Ishikawa (cell line): ENCODE measurements at regions not wholly inside any gene's neighbourhood (a gene's known extent, or its start where the extent isn't known, plus 50 kb on each side); places are given as distances from the start of the nearest gene placed in this dataset.

Source experiments
- EP300 ChIP-seq: IDR thresholded peaks from 2 replicates; pipeline ENCODE4 v1.6.1; 2012; ENCODE audit warnings: borderline replicate concordance
- RAD21 ChIP-seq: IDR thresholded peaks from 2 replicates; pipeline ENCODE4 v1.6.1; 2012; ENCODE audit warnings: low read depth
- TAF1 ChIP-seq: IDR thresholded peaks from 2 replicates; pipeline ENCODE4 v1.6.1; 2012; ENCODE audit warnings: low read depth, mild to moderate bottlenecking
- ZBTB7A ChIP-seq: IDR thresholded peaks from 2 replicates; pipeline ENCODE4 v1.6.1; 2012; ENCODE audit warnings: low read depth
- TF ChIP-seq, protein P1 (sequence below): IDR thresholded peaks from 2 replicates; pipeline ENCODE4 v1.6.1; 2012

DNA sequence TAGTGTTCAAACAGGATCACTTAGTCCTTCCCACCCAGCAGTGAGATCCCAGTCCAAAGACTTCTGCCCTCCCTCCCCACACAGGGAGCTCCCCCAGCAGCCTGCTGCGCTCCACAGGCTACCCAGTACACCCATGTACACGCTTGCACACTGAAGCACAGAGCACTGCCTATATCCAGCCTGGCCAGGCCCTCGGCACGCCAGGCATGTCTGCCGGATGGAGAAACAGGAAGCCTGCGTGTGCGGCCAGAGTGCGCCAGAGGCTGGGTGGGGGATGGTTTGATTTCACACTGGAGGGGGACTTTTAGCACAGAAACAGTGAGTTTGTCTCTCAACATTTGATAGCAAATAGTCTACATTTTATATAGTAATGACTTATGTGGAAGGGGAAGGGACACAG is 833.5 kb upstream of the IGFBP7 start:
- TF ChIP-seq TAF1 (no peak), RAD21 (no peak), EP300 (no peak), ZBTB7A (no peak)
- TF ChIP-seq, protein P1, sequence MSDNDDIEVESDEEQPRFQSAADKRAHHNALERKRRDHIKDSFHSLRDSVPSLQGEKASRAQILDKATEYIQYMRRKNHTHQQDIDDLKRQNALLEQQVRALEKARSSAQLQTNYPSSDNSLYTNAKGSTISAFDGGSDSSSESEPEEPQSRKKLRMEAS = no peak
